C1 segment of cervical spinal cord (tissue), 14 donors: ENCODE measurements at regions not wholly inside any gene's neighbourhood (a gene's known extent, or its start where the extent isn't known, plus 50 kb on each side); places are given as distances from the start of the nearest gene placed in this dataset.
"Not testable (repeated sequence)": the region's sequence is repeated elsewhere in the genome, so short reads cannot be mapped to it uniquely, and the experiment has no call there.

ENCODE experiments used
- DNase-seq, 14 donors: peaks; one replicate each; lab custom pipeline; 2025; lab: John Stamatoyannopoulos, UW

- DNase-seq = no peak
Measured at GRCh38 chr15:91356083-91356482, 256.0 kb downstream of the SV2B start.

GRCh38 chr15:91357011-91357410 is 257.0 kb downstream of the SV2B start:
- DNase-seq = no peak

GRCh38 chr15:91357486-91357885 is 257.4 kb downstream of the SV2B start:
- DNase-seq = no peak

- DNase-seq = no peak
Measured at GRCh38 chr15:91358405-91358804, 258.3 kb downstream of the SV2B start.

GRCh38 chr15:91361696-91362095 is 261.6 kb downstream of the SV2B start:
- DNase-seq = peak in 1 of 14 donors; percentile 2

- no peak for DNase-seq
Measured at GRCh38 chr15:91366111-91366510, 266.1 kb downstream of the SV2B start.

- DNase-seq = no peak
Measured at GRCh38 chr15:91368611-91369010, 268.6 kb downstream of the SV2B start.

GRCh38 chr15:91369823-91370222 is 269.8 kb downstream of the SV2B start:
- no peak for DNase-seq

- DNase-seq = not testable (repeated sequence)
Measured at GRCh38 chr15:91371345-91371744, 271.3 kb downstream of the SV2B start.

GRCh38 chr15:91374336-91374735 is 274.3 kb downstream of the SV2B start:
- DNase-seq = no peak

GRCh38 chr15:91376038-91376437 is 276.0 kb downstream of the SV2B start:
- DNase-seq = no peak

- DNase-seq = no peak
Measured at GRCh38 chr15:91380114-91380513, 280.1 kb downstream of the SV2B start.

- DNase-seq = no peak
Measured at GRCh38 chr15:91383532-91383931, 283.5 kb downstream of the SV2B start.

- DNase-seq = no peak
Measured at GRCh38 chr15:91384189-91384730, 284.2 kb downstream of the SV2B start.

GRCh38 chr15:91385311-91385710 is 285.3 kb downstream of the SV2B start:
- no peak for DNase-seq

- DNase-seq = no peak
Measured at GRCh38 chr15:91393186-91393585, 293.1 kb downstream of the SV2B start.

- DNase-seq = no peak
Measured at GRCh38 chr15:91400481-91400880, 300.4 kb downstream of the SV2B start.

- DNase-seq = peak in 3 of 14 donors; percentile 6 to 96 (median 9)
Measured at GRCh38 chr15:91407269-91407889, 307.3 kb downstream of the SV2B start.

GRCh38 chr15:91408476-91409076 is 308.5 kb downstream of the SV2B start:
- DNase-seq = peak in 1 of 14 donors; percentile 72

- peak in 1 of 14 donors; percentile 37 for DNase-seq
Measured at GRCh38 chr15:91409387-91409786, 309.3 kb downstream of the SV2B start.

GRCh38 chr15:91411586-91411985 is 311.5 kb downstream of the SV2B start:
- no peak for DNase-seq

GRCh38 chr15:91412138-91412928 is 312.3 kb downstream of the SV2B start:
- DNase-seq = no peak
